Stimulated activated CD4-positive, alpha-beta T cell treated with anti-CD3 and anti-CD28 coated beads, Interleukin-1b, Interleukin-23, amount 100 ng/mL, for 48 hours (primary cell): ENCODE measurements at regions not wholly inside any gene's neighbourhood (a gene's known extent, or its start where the extent isn't known, plus 50 kb on each side); places are given as distances from the start of the nearest gene placed in this dataset.

Source experiments
- DNase-seq: peaks from one replicate; pipeline ENCODE4 v3.0.0-alpha.2; 2020

DNA sequence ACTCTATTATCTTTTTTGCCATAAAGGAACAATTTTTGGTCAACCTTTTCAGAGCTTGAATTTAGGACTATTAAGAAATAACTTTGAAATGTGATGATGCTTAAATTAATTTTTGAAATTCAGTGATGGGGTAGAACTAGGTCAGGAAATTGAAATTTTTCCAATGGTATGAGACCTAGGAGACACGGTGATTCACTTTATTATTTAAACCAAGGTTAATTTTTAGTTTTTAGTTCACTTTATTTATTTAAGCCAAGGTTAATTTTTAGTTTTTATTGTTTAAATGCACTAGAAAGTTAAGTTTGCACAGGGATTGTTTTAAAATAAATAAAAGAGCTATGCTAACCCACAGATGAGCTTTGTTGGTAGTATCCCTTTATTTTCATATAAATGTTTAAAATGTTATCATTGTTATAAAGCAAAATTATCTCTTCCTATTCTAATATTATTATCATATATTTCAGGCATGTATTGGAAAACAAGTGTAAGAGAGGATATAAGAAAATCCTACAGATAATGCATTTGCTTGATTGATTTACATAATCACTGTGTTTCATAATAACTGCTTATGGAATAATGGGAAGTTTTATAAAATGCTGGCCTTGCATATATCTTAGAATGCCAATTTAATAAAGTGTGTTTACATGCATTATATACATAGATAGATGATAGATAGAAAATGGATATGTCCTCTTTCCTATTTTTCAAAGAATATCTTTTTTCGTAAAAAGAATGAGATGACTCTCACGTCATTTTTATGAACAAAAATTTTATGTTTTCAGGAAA is 163.6 kb downstream of the HGF start:
- DNase-seq: no peak

DNA sequence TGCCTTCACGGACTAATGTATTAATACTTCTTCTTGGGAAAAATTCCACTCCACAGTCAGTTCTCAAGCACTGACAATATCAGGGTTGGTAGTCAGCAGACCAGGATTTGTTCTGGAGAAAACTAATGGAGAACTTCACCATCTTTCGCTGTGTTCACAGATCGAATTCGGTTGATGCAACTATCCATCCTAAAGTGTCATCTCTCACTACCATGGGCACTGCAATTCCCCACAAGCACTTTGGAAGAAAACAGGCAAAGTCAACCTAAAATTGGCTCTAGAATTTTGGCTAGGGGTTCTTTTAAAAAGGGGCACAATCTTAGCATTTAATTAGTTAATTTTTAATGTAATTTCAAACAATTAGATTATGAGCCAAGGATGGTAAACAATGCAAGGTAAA is 164.4 kb downstream of the HGF start:
- no peak for DNase-seq

- DNase-seq: no peak
Observed at GRCh38 chr7:81604808-81605174, 165.1 kb downstream of the HGF start.

- no peak for DNase-seq
Observed at GRCh38 chr7:81604075-81604807, 165.6 kb downstream of the HGF start.

DNA sequence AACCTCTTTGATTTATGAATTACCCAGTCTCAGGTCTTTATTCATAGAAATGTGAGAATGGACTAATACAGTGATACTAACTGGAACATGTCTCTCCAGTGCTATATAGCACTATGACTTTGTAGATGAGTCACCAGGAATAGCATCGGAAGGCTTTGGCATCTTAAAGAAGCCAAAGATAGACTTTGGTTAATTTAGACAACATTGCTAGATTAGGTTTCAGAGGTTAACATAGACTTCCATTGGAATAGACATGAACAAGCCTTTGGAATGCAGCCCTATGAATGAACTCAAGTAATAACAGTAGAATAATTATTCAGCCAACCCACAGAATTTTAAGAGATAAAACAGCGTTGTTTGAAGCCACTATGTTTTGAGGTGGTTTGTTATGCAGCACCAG is 169.2 kb downstream of the HGF start:
- no peak for DNase-seq

DNA sequence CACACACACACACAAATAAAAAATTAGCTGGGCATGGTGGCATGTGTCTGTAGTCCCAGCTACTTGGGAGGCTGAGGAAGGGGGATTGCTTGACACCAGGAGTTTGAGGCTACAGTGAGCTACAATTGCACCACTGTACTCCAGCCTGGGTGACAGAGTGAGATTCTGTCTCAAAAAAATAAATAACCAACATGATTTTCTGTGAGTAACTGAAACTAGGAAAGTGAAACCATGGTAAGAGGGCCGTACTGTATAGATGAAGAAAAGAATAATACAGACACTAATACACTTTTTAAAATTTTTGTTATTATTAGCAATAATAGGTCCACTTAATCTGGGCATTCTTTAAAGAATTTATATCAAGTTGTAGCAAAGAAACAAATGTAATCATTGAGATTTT is 170.9 kb downstream of the HGF start:
- no peak for DNase-seq

DNA sequence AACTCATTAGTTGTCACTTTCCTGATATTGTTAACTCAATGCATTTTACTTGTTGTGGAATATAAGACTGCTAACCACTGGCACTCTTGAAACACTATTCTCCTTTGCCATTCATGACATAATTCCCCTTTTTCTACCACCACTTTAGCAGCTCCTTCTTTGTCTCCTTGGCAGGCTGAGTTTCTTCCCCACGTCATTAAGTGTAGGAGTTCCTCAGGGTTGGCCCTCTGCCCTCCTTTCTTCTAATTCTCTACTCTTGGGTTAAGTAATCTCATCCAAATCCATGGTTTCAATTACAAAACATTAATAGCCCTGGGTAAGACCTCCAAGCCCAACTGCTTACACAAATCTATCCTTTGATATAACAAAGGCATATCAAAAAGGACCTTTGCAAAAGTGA is 175.1 kb downstream of the HGF start:
- DNase-seq: no peak

DNA sequence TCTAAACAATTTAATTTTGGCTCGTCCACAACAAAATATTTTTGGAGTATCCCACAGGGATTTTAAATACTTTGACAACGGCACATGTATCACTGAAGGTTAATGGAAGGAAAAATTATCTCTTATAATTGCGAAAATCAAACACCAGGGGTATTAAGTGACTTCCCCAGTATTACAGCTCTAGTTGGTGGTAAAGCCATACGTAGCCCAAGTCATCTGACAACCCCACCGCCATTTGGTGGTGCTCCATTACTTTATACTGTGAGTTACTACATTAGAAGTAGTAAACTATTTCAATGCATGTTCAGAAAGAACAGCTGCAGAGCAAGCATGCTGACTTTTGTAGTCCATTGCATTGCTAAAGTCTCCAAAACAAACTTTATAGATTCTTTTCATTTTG is 179.7 kb downstream of the HGF start:
- DNase-seq: no peak

GRCh38 chr7:81584667-81585066 is 185.2 kb downstream of the HGF start:
- no peak for DNase-seq

GRCh38 chr7:81583882-81584533 is 185.8 kb downstream of the HGF start:
- DNase-seq: no peak

GRCh38 chr7:81583090-81583489 is 186.8 kb downstream of the HGF start:
- no peak for DNase-seq

- DNase-seq: no peak
Observed at GRCh38 chr7:81577642-81578340, 192.1 kb downstream of the HGF start.

DNA sequence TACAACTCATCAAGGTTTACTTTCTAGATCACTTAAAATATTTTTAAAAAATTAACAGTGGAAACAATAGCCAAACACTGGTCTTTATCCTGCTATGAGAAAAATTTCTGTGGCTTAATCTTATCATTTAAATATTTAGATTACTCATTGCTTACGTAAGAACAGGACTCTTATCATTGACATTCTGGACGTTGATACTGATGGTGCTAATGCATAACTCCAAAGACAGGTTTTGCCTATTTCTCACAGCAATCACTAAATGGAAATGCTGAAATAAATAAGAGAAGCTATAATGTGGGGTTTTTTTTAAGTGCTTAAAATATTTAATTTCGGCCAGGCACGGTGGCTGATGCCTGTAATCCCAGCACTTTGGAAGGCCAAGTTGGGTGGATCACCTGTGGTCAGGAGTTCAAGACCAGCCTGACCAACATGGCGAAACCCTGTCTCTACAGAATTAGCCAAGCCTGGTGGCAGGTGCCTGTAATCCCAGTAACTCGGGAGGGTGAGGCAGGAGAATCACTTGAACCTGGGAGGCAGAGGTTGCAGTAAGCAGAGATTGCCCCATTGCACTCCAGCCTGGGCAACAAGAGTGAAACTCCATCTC is 195.0 kb downstream of the HGF start:
- no peak for DNase-seq

GRCh38 chr7:81573932-81574331 is 195.9 kb downstream of the HGF start:
- no peak for DNase-seq

DNA sequence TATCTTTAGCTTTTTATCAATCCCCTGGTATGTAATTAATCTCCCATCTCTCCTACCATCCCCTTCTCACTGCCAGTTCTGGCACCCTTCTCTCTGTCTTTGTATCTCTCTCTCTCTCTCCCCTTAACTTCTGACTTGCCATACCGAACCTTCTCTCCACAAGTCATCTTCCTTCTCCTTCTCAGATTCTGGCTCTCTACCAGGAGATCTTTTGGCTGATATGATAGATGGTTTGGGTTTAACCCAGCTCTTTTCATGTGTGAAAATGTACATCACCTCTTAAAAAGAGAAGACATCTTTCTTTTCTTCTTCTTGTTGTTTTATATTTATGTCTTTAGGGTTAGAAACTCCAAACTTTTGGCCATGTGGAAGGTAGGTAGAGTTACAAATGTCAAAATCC is 196.7 kb downstream of the HGF start:
- no peak for DNase-seq

GRCh38 chr7:81562581-81562980 is 207.3 kb downstream of the HGF start:
- no peak for DNase-seq

- no peak for DNase-seq
Observed at GRCh38 chr7:81560708-81561107, 209.1 kb downstream of the HGF start.

- no peak for DNase-seq
Observed at GRCh38 chr7:81549484-81550016, 220.3 kb downstream of the HGF start.

DNA sequence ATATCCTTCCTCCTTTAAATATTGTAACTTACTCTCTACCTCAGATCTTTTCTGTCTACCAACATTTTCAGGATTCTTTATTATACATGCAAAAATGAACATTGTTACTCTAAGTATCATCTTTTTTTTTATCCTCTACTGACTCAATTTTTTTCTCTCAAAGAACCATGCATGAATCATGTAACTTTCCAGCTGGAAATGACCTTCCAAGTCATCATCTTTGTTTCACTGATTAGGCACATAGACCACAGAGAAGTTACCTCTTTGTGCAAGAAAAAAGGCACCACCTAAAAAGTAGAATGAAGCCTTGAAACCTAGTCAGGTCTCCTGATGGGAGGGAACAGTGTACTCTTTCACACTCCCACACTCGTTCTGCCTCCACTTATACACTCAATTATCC is 234.9 kb downstream of the HGF start:
- DNase-seq: no peak

DNA sequence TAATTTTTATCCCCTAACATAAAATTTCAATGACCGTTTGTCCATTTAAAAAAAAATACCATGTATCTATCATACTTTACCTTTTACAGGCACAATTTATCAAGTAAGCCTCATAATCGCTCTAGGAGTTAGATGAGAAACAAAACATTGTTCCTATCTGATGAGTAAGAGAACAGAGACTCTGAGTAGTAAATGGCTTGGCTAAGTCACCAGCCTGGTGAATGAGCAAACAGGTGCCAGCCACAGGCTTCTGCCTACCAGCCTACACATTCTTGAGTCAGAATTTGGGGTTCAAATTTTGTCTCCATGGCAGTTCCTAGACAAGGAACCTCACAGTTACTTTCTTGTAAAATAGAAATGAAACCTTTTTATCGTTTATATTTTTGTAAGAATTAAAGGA is 235.4 kb downstream of the HGF start:
- no peak for DNase-seq

DNA sequence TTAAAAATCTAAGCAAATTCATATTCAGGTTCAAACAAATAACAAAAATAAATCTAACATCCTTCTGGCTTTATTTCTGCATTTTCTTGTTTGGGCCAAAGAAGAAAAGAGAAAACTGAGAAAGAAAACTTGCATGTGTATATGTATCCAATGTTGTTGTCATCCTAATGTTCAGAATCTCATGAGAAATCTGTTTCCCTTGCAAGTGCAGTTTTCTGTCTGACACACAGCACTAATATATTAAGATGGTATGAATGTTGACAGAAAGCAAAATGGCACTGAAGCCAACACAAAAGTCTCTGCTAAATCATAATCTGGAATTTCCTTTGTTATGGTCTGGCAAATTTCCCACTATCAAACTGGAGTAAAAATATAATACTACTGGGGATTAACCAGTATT is 235.9 kb downstream of the HGF start:
- DNase-seq: no peak

GRCh38 chr7:81533426-81533825 is 236.4 kb downstream of the HGF start:
- DNase-seq: no peak

- DNase-seq: no peak
Observed at GRCh38 chr7:81529785-81530184, 240.1 kb downstream of the HGF start.
